Gastrocnemius medialis (tissue), 4 donors: ENCODE measurements at regions not wholly inside any gene's neighbourhood (a gene's known extent, or its start where the extent isn't known, plus 50 kb on each side); places are given as distances from the start of the nearest gene placed in this dataset.

ENCODE experiments used
- POLR2A ChIP-seq, 2 donors: fragments of 450-650 bp; IDR thresholded peaks; one replicate each; pipeline ENCODE4 v1.6.1; 2017; ENCODE audit warnings: antibody characterized with exemption in 2 of 2, mild to moderate bottlenecking in 2 of 2, moderate library complexity in 2 of 2
- TF ChIP-seq, protein P1 (sequence below), 5 experiments: fragments of 450-650 bp in 3 of 5; fragments of 200-600 bp in 2 of 5; sonication (generic) in 2 of 5; IDR thresholded peaks in 4 of 5; conservative IDR thresholded peaks in 1 of 5; 1 replicate in 4 of 5; 2 replicates in 1 of 5; pipeline ENCODE4 v1.5.1; 2016 to 2019; ENCODE audit warnings: antibody characterized with exemption in 5 of 5, mild to moderate bottlenecking in 3 of 5, moderate library complexity in 3 of 5

DNA sequence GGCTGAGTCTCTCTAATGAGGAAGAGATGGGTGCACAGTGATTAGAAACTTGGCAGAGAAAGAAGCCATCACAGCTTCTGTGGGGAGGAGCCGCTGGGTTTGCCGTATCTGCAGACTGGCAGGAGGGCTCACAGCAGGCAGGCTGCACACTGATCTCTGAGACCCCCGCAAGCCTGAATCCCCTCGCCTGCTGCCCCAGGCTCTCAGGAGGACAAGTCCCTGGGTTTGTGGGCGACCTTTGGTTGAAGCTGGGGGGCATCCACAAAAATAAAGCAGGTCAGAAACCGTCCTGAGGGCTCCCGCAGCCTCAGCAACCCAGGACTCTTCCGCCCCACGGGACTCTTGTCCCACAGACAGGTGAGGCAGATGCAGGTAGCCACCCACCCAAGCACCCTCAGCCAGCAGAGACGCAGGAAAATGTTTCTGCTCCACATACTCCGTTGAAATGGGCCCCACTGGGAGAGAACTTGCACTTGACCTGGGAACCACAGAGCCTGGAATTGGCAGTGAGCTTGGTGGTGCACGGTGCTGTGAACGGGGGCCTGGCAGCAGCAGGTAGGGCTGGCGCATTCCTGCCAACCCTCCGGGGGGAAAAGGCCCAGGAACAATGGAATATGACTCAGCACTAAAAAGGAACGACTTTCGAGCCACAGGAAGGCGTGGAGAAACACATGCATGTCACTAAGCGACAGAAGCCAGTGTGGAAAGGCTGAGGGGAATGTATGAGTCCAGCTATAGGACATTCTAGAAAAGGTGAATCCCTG is 89.9 kb downstream of the YTHDF1 start:
- TF ChIP-seq, protein P1, sequence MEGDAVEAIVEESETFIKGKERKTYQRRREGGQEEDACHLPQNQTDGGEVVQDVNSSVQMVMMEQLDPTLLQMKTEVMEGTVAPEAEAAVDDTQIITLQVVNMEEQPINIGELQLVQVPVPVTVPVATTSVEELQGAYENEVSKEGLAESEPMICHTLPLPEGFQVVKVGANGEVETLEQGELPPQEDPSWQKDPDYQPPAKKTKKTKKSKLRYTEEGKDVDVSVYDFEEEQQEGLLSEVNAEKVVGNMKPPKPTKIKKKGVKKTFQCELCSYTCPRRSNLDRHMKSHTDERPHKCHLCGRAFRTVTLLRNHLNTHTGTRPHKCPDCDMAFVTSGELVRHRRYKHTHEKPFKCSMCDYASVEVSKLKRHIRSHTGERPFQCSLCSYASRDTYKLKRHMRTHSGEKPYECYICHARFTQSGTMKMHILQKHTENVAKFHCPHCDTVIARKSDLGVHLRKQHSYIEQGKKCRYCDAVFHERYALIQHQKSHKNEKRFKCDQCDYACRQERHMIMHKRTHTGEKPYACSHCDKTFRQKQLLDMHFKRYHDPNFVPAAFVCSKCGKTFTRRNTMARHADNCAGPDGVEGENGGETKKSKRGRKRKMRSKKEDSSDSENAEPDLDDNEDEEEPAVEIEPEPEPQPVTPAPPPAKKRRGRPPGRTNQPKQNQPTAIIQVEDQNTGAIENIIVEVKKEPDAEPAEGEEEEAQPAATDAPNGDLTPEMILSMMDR (IDR thresholded peaks at IDR 0.05 in 4 of 5, conservative IDR thresholded peaks at IDR 0.05 in 1 of 5) = no peak
- no peak for TF ChIP-seq POLR2A (IDR thresholded peaks at IDR 0.05)
